C4-2B (cell line): ENCODE measurements at regions not wholly inside any gene's neighbourhood (a gene's known extent, or its start where the extent isn't known, plus 50 kb on each side); places are given as distances from the start of the nearest gene placed in this dataset.
"Not testable (repeated sequence)": the region's sequence is repeated elsewhere in the genome, so short reads cannot be mapped to it uniquely, and the experiment has no call there.

ENCODE experiments used
- CTCF ChIP-seq: fragments of 450-650 bp; conservative IDR thresholded peaks from 2 replicates; pipeline ENCODE4 v1.5.1; 2017; ENCODE audit warnings: mild to moderate bottlenecking
- ZFX ChIP-seq: fragments of 450-650 bp; IDR thresholded peaks from 2 replicates; pipeline ENCODE4 v1.6.1; 2017

- TF ChIP-seq CTCF, ZFX: not testable (repeated sequence)
Observed at GRCh38 chr2:89328790-89329189, 637.3 kb downstream of the RPIA start.
